RKO (cell line): ENCODE measurements at regions not wholly inside any gene's neighbourhood (a gene's known extent, or its start where the extent isn't known, plus 50 kb on each side); places are given as distances from the start of the nearest gene placed in this dataset.

Experiments used
- DNase-seq: peaks from one replicate; pipeline ENCODE4 v3.0.0-alpha.2; 2016; ENCODE audit warnings: low spot score

DNA sequence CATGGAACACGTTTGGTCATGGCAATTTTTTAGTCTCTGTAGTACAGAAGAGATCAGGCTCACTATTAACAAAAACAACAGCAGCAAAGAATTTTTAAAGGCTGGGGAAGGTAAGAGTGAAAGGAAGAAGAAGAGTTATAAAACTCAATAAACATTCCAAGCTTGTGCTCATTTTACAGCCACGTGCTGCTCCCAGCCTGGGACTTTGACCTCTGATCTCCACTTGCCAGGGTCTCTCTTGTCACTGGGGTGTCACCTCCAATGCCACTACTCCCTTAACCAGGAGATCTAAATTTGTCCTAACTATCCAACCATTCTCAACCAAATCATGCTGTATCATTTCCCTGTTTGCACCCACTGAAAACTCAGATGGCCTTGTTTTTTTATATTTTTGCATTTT is 605.1 kb downstream of the VRK1 start:
- no peak for DNase-seq

DNA sequence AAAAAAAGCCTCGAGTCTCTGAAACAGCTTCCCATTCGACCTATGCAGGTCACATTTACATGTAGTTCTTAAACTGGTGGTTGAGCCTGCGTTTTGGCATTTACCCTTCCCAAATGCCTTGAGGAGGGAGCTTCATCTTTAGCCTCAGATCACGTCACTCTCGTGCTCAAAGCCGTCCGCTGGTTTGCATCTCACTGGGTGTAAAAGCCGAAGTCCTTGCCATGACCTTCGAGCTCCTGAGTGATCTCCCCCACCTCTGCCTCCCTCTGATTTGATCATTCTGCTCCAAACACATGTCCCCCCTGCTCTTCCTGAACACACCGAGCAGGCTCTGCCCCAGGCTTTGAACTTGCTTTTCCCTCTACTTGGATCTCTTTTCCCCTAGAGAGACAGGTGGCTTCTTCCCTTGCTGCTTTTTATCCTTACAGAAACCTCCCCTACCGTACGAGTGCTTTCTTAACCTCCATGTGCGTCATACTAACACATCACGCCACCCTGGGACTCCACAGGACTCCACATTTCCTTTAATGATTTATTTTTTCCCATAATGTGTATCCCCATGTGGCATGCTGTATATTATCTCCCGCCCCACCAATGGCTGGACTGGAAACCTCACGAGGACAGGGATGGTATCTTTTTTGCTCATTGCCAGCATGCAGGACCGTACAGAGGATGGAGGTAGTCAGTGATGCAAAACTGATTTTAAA is 610.7 kb downstream of the VRK1 start:
- no peak for DNase-seq

DNA sequence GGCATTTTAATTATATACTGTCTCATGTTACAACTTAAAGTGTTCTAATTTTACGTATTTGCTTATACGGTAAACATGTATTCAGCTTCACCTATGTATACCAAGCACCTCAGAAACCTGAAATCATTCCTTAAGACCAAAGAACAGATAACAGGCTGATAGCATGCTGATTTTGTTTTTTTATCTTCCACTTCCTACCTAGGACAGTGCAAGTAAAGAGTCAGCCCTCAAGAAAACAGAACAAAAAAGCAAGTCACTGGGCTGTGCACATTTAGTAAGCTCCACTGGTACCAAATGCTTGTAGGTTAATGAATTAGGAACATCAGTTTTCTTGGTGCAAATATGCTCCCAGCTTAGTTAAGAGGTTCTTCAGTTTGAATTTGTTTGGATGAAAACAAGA is 611.3 kb downstream of the VRK1 start:
- DNase-seq: no peak

DNA sequence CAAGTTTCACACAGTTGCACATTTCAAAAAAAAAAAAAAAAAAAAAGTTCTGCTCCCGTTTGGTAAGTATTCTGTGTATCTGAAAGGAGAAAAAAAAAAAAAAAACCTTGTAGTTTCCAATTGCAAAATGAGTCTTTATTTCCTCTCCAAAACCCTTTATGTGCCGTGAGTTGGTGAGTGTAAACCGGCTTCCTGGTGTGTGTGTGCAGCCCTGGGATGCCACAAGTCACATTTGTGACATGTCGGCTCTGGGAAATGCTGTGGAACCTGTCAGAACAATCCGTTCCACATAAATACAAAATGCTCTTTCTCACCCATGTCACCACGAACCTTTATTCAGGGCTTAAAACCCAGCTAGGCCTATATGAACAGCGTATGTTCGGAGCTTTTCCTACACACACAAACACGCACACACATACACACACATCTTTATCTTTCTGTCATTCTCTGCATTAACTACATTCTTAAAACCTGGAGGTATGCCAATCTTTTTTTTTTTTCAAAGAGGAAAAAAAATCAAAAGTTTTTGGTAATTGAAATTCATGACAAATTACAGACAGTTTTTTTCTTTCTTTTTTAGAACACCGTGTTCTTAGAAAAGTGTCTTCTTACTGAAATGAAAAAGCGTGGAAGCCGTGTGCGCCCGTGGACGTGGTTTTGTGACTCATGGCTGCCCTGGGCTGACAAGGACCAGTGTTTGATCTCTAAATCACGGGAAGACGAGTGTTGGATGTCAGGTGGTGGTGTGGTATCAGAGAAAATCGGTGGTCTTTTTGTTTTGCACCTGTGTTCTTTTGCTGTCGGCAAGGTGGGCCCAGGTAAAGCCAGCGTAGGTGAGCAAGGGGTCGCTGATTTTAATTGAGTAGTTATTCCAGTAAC is 612.0 kb downstream of the VRK1 start:
- DNase-seq: no peak

DNA sequence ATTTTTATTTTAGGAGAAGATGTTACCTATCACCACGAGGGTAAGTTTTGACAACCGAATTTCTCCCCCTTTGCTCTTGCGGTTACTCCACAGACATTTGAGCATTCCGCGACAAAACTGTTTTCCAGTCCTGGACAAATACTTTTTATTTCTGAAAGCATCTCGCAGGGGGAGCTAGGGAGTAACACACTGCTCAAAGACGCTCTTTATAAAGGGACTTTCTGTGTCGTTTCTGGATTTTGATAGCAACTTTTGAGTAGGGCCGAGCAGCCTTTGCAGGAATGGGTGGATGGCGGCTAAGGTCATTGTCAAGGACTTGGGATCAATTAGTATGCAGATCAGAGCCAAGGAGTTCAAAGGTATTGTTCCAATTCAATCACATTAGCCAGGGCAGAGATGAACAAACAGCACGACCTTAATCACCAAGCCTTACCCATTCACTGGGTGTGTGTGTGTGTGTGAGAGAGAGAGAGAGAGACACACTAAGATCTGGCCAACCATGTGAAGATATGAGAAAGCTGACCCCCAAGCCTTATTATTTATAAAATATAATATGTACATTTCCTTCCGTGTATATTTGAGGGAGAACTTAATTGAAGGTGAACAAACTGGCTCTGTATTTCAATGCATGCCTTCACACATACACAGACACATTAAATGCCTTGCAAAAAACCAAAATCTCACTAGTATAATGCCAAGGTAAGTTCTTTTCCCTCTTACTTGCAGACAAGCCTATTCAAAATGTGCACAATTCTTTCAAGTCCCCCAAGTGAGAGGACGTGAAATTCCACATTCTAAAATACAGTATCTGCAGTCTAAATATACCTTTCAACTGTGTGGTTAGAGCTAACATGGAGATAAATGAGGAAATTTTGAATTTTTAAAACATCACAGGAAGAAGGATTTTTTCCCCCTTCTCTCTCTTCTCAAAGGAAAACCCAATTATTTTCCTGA is 613.8 kb downstream of the VRK1 start:
- DNase-seq: no peak

DNA sequence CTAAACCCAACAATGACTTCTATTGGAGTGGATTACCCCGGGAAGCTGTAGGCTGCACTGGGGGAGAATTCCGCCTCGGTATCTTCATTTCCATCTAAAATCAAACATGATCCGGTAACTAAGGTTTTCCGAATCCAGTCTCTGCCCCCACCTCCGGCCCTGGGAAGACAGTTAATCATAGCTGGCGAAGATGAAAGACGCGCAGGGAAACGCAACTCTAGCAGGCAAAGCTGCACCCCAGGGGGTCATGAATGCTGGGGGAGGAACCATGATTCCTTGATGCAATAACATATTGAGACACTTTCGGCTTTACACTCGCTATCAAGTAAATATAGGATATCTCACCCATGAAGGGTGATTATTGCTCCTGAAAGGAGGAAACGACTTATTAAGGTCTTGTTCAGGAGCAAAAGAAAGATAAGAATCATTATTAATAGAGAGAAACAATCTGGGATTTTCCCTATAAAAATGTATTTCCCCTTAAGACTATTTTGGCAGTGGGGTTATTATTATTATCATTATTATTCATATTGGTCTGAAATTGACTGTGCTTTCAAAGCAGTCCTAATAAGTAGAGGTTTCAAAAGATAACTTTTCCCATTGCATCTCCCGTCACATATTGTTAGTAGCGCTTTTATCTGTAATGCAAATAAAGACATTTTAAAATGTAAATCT is 614.9 kb downstream of the VRK1 start:
- DNase-seq: no peak

DNA sequence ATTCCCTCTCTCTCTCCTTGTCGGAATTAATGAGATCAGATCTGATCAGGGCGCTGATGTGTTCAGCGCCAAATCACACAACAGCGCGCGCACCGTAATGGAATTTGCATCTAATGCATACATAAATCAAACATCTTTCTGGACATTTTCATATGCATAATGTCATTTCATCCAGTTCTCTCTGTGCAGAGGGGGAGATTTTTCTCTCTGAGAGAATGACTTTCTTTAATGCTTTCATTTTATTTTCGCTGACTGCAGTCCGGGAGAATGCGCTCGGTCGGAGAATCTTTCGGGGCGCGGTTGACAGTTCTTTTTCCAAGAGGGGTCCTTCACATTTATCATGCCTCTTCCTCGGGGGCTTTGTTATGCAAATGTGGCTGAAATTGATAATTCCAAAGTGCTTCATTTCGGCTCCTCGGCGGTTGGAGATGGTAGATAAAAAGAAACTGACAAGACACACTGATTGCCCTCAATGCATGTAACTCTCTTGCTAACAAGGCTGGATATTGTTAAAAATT is 615.9 kb downstream of the VRK1 start:
- no peak for DNase-seq

DNA sequence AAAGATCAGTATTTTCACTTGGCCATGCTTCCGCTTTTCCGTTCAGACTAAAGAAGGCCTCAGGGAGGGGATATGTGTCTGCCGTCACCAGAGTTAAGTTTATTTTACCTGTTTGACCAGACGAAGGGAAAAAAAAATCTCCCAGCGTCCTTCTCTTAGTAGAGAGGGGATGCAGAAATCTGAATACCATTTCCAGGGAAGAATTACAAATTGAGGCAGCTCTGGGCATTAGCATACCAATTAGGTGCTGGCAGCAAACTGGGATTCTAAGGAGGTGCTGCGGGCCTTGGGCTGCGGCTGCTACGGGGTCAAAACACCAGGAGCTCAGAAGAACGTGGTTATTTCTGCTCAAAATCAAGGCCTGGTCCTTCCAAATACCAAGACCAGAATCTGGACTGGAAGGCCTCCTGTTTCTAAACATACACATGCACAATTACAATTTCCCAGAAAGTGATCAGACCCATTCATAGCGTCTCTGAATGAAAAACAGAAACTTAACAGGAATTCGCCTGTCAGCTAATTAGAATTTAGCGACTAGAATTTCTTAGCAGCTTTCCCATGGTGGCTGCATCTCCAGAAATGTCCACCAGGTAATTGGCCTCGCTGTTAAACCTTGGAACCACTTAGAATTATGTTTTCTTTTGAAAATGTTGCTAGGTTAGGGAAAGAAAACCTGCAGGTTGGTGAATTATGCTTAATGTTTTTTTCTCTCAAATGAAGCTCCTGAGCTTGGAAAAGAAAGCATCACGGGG is 617.0 kb downstream of the VRK1 start:
- DNase-seq: no peak

DNA sequence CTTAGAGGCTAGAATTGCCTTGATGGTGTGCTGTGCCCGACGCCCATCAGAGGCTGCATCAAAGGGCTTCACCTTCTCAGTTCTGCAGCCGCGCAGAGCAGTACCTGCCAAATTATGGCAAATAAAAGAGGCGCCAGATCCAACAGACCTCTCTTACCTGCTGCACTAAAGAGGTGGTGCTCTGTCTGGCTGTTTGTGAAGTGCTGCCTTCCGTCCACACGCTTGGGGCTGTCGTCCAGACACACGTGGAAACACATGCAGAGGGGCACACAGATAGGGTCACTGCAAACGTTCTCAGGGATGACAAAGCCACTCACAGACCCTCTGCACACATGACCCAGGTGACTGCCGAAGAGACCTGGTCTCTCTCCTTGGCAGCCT is 617.5 kb downstream of the VRK1 start:
- no peak for DNase-seq

DNA sequence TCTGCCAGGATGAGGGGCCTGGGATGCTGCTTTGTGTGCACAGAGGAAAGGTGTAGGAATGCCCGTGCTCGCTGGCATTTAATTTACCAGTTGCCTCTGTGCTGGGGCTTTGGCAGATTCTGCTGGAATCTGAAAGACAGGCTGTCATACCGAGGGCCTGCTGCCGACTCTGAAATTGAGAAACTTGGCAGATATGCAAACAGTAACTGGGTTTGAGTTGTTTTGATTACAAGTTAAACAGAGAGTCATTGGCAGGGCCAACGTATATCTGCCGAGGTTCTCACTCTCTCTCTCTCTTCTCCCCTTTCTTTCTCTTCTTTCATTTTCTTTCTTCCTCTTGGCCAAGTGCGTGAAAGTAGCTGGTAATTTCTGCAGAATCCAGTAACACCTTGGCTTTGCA is 618.7 kb downstream of the VRK1 start:
- no peak for DNase-seq

DNA sequence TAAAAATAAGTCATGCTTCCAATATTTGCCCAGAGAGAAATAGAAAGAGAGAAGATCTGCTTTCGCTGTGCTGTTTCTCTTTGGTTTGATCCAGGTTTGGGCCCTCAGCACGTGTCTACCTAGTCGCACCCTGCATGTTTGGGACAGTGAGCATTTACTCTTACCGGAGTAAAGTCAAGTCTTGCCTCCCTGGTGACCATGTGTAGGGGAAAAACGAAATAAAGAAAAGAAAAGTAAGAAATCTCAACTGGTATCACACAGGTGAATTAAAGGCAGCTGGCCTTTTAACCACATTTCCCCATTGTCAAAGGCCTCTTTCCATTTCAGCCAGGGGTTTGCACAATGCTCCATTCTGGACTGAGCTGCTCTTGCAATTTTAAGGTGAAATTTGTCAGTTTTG is 619.4 kb downstream of the VRK1 start:
- DNase-seq: no peak

DNA sequence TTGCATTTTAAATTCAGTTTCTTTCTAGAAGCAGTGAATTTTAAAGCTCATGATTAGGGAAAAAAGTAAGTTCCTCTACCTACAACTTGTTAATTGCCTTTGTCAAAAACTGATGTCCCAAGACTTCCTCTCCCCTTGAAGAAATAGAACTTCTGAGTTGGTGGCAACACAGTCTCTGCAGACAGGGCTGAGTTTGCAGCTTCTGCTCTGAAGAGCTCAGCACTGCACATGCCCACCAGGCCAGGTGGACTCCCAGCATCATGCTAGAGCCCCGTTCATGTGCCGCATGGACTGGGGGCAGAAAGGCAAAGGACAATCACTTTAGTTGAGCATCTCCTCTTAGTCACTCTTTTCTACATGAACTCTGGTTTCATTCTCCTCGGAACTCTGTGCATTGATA is 620.1 kb downstream of the VRK1 start:
- DNase-seq: no peak

DNA sequence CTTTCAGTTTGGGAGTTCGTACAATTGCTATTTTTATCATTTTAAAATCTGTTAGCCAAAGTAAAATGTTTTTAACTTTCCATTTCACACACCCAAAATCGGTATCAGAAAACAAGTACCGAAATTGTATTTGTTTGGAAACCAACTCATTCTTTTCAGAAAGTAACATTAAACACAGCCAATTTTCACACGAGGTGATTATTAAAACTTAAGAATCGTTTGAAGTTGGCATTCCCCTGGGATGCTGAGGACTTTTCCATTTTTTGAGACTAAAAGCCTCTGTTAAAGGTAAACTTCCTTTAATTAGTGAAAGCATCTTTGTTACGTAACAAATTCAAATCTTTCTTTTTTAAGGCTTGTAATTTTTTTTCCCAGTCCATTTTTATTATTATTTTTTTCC is 623.0 kb downstream of the VRK1 start:
- DNase-seq: no peak

DNA sequence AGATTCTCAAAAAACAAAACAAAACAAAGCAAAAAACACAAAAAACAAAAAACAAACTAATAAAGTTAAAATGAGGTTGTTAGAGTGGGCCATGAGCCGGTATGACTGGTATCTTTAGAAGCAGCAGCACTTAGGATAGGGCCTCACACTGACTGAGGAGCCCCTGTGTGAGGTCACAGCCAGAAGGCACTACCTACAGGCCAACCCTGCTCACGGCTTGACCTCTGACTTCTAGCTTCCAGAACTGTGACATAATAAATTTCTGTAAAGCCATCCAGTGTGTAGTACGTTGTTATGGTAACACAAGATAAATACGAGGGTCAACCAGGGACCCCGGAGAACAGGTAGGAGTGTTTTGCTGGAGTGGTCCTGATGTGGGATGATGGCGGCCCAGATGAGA is 629.6 kb downstream of the VRK1 start:
- DNase-seq: no peak

DNA sequence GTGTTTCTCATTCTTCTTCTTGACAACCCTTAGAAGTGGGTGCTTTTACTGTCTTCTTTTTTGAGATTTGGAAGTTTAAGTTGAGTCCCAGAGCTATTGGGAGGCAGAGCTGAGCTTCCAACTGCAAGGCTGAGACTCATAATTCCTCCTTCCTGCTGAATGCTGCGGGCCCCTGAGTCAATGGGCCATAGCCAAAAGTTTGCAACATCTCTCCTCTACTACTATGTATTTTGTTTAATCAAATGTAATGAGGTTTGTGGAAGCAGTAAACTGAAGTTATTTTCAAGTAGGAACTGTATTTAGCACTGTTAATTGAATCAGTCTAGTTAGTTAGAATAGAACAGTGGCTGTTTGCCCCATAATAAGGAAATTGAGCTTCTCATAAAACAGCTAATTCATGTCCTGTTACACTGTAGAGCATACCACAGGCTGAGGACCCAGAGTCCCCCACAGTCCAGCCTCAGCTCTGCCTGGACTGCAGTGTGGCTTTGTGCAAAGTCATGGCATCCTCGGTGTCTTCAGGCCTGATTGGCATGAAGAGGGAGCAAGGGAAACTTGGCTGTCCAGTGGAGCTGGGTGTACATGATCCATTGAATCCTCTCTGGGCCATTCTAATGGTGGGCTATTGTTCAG is 631.7 kb downstream of the VRK1 start:
- DNase-seq: no peak

DNA sequence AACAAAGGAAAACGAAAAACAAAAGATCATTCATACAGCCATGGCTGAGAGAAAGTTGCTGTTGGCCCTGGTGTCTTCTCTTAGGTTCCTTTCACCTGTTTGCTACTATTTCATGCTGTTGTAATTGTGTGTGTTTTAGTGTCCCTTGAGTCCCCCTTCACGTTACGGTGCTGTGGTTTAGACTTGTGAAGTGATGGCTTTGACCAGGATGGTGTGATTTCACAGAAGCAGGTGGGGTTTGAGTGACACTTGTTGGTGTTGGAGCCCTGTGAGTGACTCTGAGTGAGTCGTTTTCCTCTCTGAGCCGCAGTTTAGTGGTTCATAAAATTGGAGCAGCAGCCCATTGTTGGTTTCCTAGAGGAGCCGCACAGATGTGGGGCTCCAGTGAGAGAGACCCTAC is 635.4 kb downstream of the VRK1 start:
- DNase-seq: no peak

DNA sequence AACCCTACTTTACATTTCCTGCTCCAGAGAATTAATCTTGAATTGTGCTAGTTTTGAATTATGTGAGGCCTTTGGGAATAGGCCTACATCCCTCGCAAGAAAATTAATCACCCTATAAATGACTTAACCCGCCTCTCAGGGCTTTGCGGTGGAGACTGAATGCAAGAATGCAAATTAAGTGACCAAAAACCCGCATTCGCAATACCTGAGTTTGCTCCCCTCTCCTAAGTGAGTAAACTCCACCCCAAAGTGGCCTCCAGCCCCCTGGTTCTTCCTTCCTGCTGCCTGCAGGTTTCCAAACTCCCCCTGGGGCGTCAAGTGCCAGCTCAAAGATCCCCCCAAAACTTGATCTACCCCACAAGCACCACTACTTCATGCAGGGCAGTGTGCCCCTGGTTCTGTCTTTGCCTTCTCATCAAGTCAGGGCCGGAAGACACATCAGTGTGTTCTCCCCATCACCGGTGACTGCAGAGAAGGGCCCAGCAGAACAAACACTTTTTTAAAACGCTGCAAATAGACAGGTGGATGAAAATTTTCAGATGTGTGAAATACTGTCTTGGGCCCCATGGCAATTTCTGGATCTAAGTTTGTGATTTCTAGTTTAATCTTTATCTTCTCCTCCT is 644.7 kb downstream of the VRK1 start:
- no peak for DNase-seq

DNA sequence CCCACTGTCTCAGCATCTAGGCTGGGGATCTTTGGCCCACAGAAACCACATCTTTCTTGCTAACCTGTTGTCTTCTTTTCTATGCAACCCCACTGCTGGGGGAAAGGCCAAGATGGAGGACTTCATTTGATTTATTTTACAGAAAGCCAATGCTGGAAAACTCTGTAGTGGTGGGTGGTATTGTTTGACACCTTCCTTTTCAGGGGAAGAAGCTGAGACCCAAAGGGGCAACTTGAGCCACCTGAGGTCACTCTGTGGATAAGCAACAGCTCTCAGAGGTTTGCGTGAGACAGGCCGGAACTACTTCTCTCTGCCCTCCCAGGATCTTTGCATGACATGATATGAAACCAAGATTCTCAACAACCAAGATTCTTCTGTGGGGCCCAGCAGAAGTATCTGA is 645.2 kb downstream of the VRK1 start:
- DNase-seq: no peak

DNA sequence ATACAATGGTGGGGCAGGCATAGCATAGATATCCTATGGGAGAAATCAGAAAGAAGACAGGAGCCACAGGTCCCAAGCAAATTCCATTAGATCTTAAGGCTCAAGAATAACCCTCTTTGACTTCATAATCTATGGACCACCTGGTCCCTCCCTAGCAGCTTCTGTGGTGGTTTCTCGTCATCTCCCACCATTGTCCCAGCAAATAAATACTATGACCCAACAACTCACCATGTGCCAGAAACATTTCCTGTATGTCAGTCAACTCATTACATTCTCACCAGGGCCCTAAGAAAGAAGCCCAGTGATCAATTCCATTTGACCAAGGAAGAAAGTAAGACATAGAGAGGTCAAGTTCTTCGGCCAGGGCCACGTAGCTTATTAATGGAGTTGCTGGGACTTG is 646.2 kb downstream of the VRK1 start:
- DNase-seq: no peak

DNA sequence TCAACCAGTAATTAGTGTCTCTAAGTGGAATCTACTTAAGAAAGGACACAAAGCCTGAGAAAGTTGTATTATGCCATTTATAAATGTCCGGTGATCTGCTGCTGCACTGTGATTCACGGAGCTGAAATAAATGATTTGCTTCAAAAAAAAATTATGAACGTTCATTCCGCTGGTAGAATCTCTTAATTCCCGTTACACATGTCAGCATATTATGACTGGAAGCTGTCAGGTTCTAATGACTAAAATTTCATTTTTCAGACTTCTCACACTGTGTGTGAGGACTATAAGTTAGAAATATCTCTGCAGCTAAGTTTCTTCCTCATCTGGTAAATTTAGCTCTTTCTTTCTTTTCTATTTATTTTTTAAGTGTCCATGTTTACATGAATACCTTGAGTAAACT is 647.1 kb downstream of the VRK1 start:
- DNase-seq: no peak
